T1000 (cell line): ENCODE measurements at regions not wholly inside any gene's neighbourhood (a gene's known extent, or its start where the extent isn't known, plus 50 kb on each side); places are given as distances from the start of the nearest gene placed in this dataset.
"Not testable (repeated sequence)": the region's sequence is repeated elsewhere in the genome, so short reads cannot be mapped to it uniquely, and the experiment has no call there.

Experiments
- DNase-seq: peaks from one replicate; lab custom pipeline; 2025; ENCODE audit warnings: mixed read lengths; lab: John Stamatoyannopoulos, UW

DNA sequence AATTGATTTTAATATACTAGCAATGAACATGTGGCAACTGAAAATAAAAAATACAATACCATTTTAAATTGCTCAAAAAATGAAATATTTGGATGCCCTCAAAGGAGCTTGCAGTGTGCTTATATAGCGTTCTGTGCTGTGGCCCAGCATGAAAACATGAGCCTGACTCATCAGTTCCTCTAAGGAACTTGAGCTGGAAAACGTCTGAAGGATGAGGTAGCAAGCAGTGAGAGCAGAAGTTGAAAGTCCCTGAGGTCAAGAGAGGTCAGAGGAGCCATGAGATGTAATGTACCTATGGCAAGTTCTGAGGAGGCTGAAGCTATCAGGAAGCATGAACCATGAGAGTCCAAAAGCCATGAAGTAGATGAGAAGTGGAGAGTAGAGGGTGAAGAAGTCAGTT, 59.7 kb downstream of the HMGB3 start:
- DNase-seq = no peak

DNA sequence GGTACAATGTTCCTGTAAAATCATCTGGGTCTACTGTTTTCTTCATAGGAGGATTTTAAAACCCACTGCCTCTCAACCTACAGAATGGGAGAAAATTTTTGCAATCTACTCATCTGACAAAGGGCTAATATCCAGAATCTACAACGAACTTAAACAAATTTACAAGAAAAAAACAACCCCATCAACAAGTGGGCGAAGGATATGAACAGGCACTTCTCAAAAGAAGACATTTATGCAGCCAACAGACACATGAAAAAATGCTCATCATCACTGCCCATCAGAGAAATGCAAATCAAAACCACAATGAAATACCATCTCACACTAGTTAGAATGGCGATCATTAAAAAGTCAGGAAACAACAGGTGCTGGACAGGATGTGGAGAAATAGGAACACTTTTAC, 83.2 kb downstream of the HMGB3 start:
- DNase-seq = not testable (repeated sequence)

DNA sequence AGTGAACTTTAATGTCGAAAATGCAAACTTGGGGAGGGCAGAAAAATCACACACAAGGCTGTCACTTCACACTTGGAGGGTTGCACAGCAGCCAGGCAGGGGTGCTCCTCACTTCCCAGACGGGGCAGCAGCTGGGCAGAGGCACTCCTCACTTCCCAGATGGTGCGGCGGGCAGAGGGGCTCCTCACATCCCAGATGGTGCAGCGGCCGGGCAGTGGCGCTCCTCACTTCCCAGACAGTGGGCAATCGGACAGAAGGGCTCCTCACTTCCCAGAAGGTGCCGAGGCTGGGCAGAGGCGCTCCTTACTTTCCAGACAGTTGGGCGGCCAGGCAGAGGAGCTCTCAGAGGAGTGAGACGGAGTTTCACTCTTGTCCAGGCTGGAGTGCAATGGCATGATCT, 90.6 kb downstream of the HMGB3 start:
- DNase-seq = no peak

DNA sequence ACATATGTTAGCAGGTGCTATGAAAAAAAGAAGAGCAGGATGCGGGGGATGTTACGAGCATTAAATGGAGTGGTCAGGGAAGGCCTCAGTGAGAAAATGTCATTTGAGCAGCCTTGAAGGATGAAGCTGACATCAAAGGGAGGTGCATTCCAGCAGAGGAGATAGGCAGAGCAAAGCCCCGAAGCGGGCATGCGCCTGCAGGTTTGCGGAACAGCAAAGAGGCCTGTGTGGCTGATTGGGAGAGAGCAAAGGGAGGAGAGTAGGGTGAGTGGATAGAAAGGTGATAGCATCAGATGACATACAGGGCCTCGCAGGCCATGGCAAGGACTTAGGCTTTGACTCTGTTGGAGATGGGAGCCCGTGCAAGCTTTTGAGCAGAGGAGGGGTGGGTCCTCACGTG, 95.4 kb upstream of the GPR50 start:
- DNase-seq = no peak

DNA sequence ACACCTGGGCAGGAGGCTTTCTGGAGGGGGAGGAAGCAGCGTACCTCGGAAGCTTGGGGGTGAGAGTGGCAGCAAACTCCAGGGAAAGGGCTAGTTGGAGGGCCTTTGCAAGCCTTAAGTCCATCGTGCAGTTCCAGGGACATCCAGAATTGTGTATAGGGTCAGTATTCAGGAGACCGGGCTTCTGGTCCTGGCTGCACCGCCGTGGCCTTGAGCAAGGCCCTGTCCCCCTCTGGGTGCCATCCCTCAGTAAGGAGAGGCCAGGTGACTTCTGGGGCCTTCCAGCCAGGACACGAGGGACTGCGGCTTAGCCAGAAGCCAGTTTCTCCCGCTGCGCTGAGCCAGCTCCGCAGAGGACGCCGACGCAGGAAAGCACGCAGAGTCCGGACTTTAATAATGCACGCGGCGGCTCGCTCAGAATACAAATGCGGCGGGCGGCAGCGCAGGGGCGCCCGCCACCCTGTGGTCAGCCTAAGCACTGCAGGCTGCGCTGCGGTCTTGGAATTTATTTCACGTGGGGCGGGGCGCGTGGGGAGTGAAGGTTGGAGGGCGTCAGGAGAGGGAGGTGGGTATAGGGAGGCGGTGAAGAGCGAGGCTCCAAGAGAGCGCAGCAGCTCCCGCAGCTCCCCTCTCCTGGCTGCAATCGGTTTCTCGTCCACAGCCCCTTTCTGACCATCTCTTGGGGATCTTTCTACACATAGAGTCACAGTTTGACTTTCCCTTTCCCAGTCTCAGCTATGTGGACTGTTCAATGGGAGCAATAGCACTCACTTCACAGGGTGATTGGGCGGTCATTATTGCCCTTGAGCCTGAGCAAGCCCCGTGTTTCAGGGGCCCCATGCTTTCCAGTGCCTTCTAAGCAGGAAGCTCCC, 94.1 kb upstream of the GPR50 start:
- peak; percentile 4 for DNase-seq

DNA sequence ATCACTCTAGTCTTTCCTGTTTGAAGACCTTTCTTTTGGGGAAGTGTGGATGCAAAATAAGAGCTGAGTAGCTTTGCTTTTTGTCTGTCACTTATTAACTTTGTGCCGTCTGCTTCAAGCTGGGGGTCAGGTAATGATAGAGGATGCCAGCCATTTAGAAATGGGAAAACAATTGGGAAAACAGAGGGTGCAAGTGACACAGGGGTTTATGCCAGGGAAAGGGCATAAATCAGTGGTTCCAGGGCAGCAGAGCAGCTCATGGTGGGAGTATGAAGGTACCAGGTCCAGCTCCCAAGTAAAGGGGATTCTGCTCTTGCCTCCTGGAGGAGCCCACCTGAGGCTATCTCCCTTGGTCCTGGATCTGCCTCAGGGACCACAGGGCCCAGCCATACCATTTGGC, 91.9 kb upstream of the GPR50 start:
- no peak for DNase-seq

DNA sequence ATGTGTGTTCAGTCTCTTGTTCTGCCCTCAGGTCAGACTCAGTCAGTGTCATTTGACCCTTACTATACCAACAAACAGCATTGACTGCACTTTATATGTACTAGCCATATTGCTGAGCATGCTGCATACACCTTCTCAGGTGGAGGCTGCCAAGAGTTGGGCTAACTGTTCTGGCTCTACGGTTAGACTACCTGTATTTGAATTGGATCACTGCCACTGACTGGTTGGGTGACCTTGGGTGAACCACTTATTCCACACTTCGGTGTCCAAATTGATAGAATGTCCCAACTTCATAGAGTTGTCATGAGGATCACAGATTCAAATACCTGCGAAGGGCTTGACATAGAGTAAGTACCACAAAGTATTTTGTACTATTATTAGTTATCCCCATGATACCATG, 91.2 kb upstream of the GPR50 start:
- no peak for DNase-seq

DNA sequence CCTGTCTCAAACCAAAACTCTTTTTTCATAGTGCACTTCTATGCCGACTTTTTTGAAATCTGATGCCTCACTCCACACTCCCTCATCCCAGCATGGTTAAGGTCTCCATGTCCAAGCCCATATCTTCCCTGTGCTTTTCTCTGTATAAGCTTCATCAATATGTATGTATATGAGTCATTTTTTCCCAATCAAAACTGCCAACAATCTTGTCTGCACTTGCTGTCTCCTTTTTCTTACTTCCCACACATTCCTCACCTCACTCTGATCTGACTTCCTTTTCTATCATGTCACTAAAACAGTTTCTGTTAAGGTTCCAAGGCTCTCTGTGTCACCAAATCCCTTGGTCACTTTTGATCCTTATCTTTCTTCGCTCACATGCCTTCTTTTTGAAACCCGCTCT, 88.2 kb upstream of the GPR50 start:
- DNase-seq = no peak

DNA sequence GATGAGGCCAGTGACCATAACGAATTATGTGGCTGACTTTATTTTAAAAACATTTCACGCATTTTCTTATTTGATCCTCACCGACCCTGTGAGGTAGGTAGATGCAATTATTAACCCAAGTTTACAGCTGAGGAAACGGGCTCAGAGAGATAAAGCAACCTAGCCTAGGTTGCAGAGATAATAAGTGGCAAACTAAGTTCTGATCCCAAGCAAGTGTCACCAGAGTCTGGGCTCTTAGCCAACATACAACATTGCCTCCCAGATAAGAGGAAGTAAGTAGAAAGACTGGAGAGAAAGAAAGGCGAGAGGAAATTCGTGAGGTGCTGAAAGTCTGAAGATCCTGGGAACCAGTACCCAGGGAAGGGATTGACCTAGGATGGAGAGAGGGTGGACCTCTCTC, 77.4 kb upstream of the GPR50 start:
- no peak for DNase-seq

DNA sequence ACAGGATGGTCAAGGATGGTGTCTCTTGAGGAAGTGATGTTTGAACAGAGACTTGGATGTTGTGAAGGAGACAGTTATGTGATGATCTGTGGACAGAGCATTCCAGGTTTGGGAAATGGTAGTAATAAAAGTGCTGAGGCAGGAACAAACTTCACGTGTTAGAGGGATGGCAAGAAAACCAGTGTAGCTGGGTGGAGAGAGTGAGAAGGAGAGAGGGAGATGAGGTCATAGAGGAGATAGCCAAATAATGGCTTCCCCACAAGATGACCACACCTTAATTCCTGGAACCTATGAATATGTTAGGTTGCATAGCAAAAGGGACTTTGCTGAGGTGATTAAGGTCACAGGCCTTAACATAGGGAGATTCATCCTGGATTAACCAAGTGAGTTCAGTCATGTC, 75.6 kb upstream of the GPR50 start:
- DNase-seq = no peak

DNA sequence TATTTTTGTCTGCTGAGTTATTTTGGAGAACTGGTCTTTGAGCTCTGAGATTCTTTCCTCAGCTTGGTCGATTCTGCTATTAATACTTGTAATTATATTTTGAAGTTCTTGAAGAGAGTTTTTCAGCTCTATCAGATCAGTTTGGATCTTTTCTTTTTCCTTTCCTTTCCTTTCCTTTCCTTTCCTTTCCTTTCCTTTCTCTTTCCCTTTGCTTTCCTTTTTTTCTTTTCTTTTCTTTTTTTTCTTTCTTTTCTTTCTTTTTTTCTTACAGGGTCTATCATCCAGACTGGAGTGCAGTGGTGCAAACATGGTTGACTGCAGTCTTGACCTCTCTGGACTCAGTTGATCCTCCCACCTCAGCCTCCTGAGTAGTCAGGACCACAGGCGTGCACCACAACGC, 63.2 kb upstream of the GPR50 start:
- not testable (repeated sequence) for DNase-seq
